Epidermal melanocyte (primary cell): ENCODE measurements at regions not wholly inside any gene's neighbourhood (a gene's known extent, or its start where the extent isn't known, plus 50 kb on each side); places are given as distances from the start of the nearest gene placed in this dataset.
"Not testable (repeated sequence)": the region's sequence is repeated elsewhere in the genome, so short reads cannot be mapped to it uniquely, and the experiment has no call there.

ENCODE experiments used
- DNase-seq: peaks from one replicate; pipeline ENCODE4 v3.0.0; 2011; ENCODE audit warnings: low spot score; ENCODE audit not compliant: insufficient read length

GRCh38 chr9:18263377-18263776 is 210.6 kb upstream of the ADAMTSL1 start:
- no peak for DNase-seq

GRCh38 chr9:18268381-18268780 is 205.6 kb upstream of the ADAMTSL1 start:
- DNase-seq = peak; percentile 42

- DNase-seq = no peak
These were observed 204.4 kb upstream of the ADAMTSL1 start for GRCh38 chr9:18269561-18269960.

- DNase-seq = peak; percentile 36
These were observed 199.3 kb upstream of the ADAMTSL1 start for GRCh38 chr9:18274693-18275092.

GRCh38 chr9:18275313-18275990 is 198.5 kb upstream of the ADAMTSL1 start:
- DNase-seq = no peak

- no peak for DNase-seq
These were observed 192.7 kb upstream of the ADAMTSL1 start for GRCh38 chr9:18281291-18281690.

- DNase-seq = no peak
These were observed 179.7 kb upstream of the ADAMTSL1 start for GRCh38 chr9:18294229-18294628.

GRCh38 chr9:18296702-18297055 is 177.3 kb upstream of the ADAMTSL1 start:
- DNase-seq = no peak

GRCh38 chr9:18297056-18297841 is 176.7 kb upstream of the ADAMTSL1 start:
- DNase-seq = no peak

GRCh38 chr9:18299449-18299848 is 174.5 kb upstream of the ADAMTSL1 start:
- no peak for DNase-seq

GRCh38 chr9:18305167-18305806 is 168.7 kb upstream of the ADAMTSL1 start:
- DNase-seq = not testable (repeated sequence)

- DNase-seq = no peak
These were observed 159.6 kb upstream of the ADAMTSL1 start for GRCh38 chr9:18314316-18314715.

- DNase-seq = no peak
These were observed 156.1 kb upstream of the ADAMTSL1 start for GRCh38 chr9:18317896-18318295.

GRCh38 chr9:18319918-18320445 is 154.0 kb upstream of the ADAMTSL1 start:
- no peak for DNase-seq

GRCh38 chr9:18324928-18325745 is 148.8 kb upstream of the ADAMTSL1 start:
- DNase-seq = no peak

GRCh38 chr9:18325746-18326011 is 148.3 kb upstream of the ADAMTSL1 start:
- DNase-seq = not testable (repeated sequence)

GRCh38 chr9:18327121-18327520 is 146.8 kb upstream of the ADAMTSL1 start:
- DNase-seq = no peak

GRCh38 chr9:18330401-18331309 is 143.3 kb upstream of the ADAMTSL1 start:
- DNase-seq = no peak

GRCh38 chr9:18331310-18331684 is 142.7 kb upstream of the ADAMTSL1 start:
- no peak for DNase-seq

- DNase-seq = no peak
These were observed 142.1 kb upstream of the ADAMTSL1 start for GRCh38 chr9:18331808-18332209.

- no peak for DNase-seq
These were observed 140.8 kb upstream of the ADAMTSL1 start for GRCh38 chr9:18333157-18333556.
